SHP77 treated with DMSO at 0.1 percent for 48 hours (cell line): ENCODE measurements at regions not wholly inside any gene's neighbourhood (a gene's known extent, or its start where the extent isn't known, plus 50 kb on each side); places are given as distances from the start of the nearest gene placed in this dataset.
"Not testable (repeated sequence)": the region's sequence is repeated elsewhere in the genome, so short reads cannot be mapped to it uniquely, and the experiment has no call there.

ENCODE experiments used
- DNase-seq: peaks from one replicate; lab custom pipeline; 2025; lab: John Stamatoyannopoulos, UW

GRCh38 chr7:49611951-49612350 lies 161.5 kb upstream of the VWC2 start:
- DNase-seq = no peak

DNA sequence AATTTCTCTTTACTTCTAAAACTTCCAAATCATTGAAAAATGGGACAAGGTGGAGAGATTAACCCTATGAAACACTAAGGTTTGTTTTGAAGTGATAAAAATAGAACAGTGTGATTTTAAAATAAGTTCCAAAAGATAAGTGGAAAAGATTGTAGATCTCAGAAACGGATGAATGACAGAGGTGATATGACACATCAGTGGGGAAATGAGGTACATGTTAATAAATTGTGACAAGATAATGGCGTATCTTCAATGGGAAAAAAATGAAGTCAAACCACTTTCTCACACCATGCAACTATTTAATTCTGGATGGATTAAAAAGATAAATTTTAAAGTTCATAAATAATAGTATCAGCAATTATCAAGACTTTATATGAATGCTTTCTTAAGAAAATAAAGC lies 159.7 kb upstream of the VWC2 start:
- no peak for DNase-seq

DNA sequence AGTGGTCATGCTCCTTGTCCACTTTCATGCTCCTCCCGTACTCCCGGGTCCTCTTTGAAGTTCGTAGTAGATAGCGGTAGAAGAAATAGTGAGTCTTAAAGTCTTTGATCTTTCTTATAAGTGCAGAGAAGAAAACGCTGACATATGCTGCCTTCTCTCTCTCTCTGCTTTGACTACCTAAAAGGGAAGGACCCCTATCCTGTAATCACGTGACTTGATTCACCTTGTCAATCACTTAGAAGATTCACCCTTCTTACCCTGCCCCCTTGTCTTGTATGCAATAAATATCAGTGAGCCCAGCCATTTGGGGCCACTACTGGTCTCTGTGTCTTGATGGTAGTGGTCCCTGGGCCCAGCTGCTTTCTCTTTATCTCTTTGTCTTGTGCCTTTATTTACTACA lies 158.5 kb upstream of the VWC2 start:
- DNase-seq = not testable (repeated sequence)

DNA sequence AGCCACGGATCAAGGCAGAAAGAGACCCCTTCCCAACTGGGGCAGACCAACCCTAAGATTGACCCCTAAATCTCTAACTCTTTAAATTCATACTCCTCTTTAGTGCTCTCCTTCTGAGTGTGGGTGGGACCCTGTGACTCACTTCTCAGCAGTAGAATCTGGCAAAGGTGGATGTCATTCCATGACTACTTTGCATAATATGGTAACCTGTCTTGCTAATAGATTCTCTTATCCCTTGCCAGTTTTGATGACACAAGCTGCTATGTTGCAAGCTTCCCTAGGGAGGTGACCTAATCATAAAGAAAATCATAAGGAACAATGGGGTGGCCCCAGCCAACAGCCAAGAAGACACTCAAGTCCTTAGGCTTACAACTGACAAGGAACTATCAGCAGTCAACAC lies 155.4 kb upstream of the VWC2 start:
- no peak for DNase-seq

- no peak for DNase-seq
Measured at GRCh38 chr7:49623943-49624342, 149.5 kb upstream of the VWC2 start.

- DNase-seq = no peak
Measured at GRCh38 chr7:49624611-49625010, 148.8 kb upstream of the VWC2 start.

DNA sequence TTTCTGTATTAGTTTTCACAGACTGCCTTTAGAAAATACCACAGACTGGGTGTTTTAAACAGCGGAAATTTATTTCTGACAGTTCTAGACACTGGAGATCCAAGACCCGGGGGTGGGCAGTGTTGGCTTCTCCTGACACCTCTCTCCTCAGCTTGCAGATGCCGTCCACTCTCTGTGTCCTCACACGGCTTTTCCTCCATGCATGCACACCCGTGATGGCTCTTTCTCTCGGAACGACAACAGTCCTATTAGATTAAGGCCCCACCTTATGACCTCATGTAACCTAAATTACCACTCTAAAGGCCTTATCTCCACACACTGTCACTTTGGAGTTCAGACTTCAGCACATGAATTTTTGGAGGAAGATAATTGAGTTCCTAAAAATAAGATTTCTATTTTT lies 142.9 kb upstream of the VWC2 start:
- DNase-seq = no peak

DNA sequence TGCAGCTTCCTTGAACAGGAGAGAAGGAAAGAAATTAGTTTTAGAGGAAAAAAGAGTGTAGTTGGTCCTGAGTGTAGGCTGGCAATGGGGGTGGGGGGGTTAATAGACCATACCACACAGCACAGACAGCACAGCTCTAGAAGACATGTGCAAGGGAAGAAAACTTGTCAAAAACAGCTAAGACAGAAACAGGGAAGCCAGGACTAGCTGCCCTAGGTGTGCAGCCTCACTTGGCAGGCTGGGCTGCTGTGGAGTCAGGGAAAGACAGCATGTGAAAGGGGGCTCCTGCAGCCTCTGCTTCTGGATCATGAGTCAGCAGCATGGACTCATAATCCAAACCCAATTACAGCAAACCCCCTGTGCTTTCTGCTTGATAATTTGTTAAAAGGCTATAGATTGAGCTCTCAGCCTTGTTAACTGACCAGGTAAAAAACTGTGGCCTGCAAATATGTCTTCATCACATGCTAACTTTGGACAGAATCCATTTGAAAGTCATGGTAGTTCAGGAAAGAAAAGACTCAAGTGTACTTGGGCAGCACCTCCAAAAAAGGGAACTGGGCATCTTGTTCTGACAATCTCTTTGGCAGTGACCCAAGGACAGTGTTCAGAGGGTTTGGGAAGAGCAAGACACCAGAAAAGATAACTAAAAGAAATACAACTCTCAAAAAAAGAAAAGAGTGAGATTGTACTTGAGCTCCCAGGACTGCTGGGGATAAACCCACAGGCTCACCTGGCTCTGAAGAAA lies 142.2 kb upstream of the VWC2 start:
- DNase-seq = no peak

DNA sequence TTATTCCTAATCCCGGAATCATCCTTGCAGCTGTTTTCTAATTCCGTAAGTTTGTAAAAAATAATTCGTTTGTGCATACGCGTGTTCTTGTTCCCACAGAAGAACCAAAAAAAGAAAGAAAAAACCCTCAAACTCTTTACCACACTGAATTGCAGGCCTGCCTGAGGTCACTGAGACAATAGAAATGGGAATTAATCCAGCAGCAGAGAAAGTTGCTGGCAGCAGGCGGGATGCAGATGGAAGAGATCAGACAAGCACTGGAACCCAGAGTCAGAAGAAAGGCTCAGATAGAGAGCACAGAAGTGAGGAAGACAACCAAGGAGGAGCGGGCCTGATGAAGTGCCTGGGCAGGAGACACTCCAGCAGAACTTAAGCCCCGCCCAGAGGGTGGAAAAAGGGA lies 141.5 kb upstream of the VWC2 start:
- no peak for DNase-seq

DNA sequence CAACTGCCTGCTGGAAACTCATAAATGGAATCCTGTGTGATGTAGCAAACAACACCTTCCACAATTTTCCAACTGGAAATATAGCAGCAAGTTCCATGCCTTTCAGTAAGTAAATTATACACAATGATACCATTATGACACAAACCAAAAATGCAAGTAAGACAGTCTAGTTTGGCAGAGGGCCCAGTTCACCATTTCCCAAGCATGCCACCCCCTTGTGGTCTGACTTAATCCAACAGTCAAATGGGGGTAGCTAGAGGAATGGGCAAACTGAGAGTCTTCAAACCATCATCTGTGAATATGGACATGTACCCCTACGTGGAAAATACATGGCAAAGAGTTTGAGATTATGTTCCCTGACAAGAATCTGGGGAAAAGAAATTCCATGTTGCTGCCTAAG lies 137.6 kb upstream of the VWC2 start:
- DNase-seq = no peak

DNA sequence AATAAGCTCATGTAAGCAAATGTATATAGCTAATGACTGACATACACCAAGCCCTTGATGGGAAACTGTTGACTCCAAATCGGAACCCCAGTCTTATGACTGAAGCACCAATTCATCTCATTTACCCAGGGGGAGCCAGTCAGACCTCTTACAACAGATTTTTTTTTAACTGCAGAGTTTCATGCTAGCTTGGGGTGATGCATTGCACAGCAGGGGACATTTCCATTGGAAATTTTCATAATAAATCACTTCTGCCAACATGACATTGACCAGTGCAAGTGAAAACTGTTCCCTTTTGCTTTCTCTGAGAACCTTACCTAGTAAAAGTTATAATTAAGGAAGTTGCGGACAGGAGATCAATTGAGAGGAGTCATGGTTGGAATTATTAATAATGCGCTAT lies 137.0 kb upstream of the VWC2 start:
- DNase-seq = no peak

DNA sequence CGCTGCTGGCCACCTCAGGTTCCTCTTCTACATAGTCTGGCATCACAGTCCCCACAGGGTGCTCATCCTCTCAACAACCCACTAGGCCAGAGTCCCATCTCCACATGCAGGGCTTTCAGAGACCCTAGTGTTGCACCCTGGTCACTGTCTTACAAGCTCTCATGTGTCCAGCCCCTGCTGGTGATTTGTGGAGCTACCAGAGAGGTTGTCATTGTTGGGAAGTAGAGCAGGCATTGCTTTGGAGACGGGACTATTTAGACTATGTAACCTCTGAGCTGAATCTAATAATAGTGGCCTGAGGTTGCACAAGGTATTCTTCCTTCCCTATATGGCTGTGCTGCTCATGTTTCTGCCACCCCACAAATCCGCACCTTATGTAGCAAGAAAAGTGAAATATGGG lies 135.3 kb upstream of the VWC2 start:
- no peak for DNase-seq

GRCh38 chr7:49639068-49639593 lies 134.3 kb upstream of the VWC2 start:
- no peak for DNase-seq

DNA sequence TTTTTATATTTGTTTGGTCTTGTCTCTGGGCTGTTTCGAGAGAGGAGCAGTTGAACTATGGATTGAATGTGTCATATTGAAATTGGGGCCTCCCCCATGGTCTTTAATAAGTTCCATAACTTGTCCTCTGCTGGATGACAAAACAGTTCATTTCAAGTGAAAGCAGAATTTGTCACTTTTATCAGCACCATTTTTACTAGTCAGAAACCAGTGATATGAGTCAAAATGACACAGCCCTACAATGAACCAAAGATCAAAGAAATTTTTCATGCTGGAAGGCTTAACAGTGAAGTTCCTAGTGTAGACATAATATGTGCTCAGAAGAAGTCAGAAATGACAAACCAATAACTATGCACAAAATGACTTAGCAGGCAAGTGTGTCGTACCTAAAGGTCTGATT lies 133.6 kb upstream of the VWC2 start:
- no peak for DNase-seq

- no peak for DNase-seq
Measured at GRCh38 chr7:49643321-49643720, 130.1 kb upstream of the VWC2 start.

- no peak for DNase-seq
Measured at GRCh38 chr7:49643736-49644135, 129.7 kb upstream of the VWC2 start.

- DNase-seq = no peak
Measured at GRCh38 chr7:49644396-49645166, 128.9 kb upstream of the VWC2 start.

- no peak for DNase-seq
Measured at GRCh38 chr7:49645296-49645695, 128.1 kb upstream of the VWC2 start.

DNA sequence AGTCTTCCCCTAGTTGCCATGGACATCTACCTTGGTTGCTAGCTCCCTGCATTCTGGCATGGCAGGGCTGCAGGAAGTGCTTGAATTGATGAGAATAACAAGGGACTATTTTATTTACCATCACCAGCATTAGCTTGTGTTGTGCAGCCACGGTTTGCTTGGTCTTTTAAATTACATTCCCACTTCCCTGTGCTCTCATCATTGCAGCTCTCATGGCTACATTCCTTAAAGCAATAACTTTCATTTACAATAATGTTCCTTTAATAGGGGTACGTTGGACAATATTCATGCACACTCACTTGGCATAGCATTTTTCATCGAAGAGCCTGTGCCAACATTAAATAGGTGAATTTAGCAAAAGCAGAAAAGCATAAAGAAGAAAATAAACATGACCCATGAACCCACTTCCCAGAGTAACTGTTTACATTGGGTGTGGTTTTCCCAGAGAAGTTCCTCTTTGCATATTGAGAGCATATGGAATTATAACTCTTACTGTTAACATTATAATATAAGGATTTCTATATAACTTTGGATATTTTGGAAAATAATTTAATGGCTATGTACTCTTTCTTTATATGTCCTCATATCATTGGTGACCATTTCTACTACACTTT lies 113.2 kb upstream of the VWC2 start:
- DNase-seq = no peak

DNA sequence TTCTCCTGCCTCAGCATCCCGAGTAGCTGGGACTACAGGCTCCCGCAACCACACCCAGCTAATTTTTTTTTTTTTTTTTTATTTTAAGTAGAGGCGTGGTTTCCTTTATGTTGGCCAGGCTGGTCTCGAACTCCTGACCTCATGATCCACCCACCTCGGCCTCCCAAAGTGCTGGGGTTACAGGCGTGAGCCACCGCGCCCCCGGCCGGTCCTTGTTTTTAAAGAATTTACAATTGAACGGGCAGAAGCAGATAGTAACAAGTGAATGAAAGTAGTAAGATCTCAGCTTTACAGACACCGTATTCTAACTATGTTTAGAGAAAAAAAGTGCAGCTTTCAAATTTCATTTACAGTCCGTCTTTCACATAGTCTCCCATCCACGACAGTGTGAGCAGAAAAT lies 112.5 kb upstream of the VWC2 start:
- no peak for DNase-seq

DNA sequence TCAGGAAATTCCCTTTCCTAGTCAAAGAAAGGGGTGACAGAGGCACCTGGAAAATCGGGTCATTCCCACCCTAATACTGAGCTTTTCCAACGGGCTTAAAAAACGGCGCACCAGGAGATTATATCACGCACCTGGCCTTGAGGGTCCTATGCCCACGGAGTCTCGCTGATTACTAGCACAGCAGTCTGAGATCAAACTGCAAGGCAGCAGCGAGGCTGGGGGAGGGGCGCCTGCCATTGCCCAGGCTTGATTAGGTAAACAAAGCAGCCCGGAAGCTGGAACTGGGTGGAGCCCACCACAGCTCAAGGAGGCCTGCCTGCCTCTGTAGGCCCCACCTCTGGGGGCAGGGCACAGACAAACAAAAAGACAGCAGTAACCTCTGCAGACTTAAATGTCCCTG lies 107.5 kb upstream of the VWC2 start:
- not testable (repeated sequence) for DNase-seq

GRCh38 chr7:49666764-49667163 lies 106.7 kb upstream of the VWC2 start:
- no peak for DNase-seq

- DNase-seq = no peak
Measured at GRCh38 chr7:49669285-49669684, 104.2 kb upstream of the VWC2 start.
